Stimulated activated naive CD8-positive, alpha-beta T cell treated with anti-CD3 and anti-CD28 coated beads, Interleukin-15, Interleukin-2, amounts not matched to agents 100 U/mL and 50 U/mL, for 24 hours (primary cell): ENCODE measurements at regions not wholly inside any gene's neighbourhood (a gene's known extent, or its start where the extent isn't known, plus 50 kb on each side); places are given as distances from the start of the nearest gene placed in this dataset.
"Not testable (repeated sequence)": the region's sequence is repeated elsewhere in the genome, so short reads cannot be mapped to it uniquely, and the experiment has no call there.

ENCODE experiments used
- ATAC-seq: fragments of 150-1000 bp; cut with Tn5 transposase; one replicate; pipeline ENCODE4 v1.10.0; 2021
- DNase-seq: peaks from one replicate; pipeline ENCODE4 v3.0.0; 2021

DNA sequence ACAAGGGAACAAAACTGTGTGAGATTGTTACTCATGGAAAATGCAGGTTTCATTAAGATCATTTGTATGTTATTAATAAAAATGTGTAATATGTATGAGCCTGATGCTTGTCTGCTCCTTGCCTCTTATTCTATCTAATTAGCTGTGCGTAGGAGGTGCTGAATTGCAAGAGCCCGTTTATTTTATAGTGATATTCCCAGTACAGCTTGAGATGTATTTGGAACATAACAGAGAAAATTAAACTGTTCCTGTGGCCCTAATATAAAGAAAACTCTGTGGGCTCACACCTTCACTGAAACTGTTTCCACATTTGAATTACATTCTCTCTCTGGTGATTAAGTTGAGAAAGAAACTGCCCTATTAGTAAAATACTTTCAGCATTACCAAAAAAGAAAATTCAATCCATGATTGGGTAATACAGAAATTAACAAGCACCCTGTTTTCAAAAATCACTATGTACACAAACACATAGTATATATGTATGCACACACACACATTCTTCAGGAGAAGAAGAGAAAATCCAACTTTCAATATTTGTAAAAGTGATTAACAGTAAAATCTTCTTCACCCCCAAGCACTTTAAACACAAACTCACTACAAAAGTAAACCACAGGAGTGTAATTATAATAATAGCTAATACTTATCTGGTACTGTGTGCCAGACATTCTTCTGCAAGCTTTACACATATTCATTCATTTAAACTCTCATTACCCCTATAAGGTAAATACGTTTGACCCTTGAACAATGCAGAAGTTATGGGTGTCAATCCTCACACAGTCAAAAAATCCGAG is 233.2 kb downstream of the PHLDA1 start:
- ATAC-seq (no peak), DNase-seq (no peak)

DNA sequence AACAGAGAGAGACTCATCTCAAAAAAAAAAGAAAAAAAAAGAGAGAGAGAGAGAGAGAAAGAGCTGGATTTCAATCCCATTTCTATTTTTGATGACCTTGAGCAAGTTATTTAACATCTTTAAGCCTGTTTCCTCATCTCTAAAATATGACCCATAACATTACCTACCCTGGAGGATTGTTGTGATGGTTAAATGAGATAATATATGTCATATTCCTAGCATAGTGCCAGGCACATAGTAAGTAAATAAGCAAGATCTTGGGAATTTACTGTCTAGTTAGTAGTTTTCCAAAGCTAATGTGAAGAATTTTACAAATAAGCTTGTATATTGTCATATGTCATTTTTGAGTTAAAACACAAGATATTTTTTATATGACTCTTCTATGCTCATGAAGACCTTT is 236.5 kb downstream of the PHLDA1 start:
- no peak for ATAC-seq

DNA sequence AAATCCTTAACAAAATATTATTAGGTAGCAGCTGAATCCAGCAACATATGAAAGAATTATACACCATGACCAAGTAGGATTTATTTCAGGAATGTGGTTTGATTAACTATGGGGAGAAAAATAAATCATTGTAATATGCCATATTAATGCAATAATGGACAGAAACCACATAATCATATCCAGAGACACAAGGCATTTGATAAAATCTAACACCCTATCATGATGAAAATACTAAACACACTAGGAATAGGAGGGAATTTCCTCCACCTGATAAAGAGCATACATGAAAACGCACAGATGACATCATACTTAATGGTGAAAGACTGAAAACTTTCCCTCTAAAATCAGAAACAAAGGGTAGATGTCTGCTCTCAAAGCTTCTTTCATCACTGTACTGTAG is 238.9 kb downstream of the PHLDA1 start:
- ATAC-seq (no peak), DNase-seq (no peak)

More for the DNA sequence above, 236.5 kb downstream of the PHLDA1 start:
- DNase-seq = no peak

DNA sequence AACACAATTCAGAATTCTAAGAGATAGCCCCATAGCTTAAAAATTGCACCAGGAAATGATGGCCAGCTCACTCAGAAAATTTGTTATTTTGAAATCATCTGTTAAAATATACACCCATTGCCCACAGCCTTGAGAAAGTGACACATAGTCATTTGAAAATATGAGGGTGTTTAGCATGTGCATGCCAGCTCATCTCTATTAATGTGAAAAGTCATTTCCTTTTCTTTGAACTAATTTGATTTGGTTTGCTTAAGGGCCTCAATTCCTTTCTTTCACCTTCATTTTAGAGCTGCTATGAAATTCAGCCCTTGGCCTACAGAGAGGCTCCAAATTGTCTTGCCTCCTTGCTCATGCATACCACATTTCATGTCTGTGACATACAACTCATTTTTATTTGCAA is 241.4 kb downstream of the PHLDA1 start:
- DNase-seq = no peak
- peak; percentile 70 for ATAC-seq

DNA sequence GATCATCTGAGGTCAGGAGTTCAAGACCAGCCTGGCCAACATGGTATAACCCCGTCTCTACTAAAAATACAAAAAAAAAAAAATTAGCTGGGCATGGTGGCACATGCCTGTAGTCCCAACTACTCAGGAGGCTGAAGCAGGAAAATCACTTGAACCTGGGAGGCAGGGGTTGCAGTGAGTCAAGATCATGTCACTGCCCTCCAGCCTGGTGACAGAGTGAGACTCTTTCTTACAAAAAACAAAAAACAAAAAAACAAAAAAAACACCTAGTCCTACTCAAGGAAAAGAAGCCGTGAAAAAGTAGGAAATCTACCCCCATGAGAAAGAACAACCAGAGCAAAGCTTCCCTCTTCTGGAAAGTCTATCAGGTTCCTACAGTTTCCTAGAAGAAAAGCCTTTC is 244.4 kb downstream of the PHLDA1 start:
- ATAC-seq, DNase-seq: not testable (repeated sequence)

DNA sequence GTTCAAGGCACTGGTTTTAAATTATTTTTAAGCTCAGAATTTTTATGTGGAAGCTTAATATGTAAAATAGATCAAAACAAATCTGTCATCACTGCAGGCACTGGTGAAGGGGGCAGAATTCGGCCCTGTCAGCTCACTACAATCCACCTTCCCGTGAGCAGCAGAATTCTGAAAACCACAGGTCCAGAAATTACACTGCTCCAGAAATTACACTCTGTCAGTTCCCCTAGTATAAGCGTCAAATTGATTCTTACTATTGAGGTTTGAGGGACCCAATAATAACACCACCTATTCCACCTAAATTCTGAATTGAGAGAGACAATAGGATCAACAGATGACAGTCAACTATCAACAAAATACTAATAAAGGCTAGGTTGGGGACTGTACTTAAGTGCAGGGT is 245.5 kb downstream of the PHLDA1 start:
- DNase-seq = no peak
- no peak for ATAC-seq

DNA sequence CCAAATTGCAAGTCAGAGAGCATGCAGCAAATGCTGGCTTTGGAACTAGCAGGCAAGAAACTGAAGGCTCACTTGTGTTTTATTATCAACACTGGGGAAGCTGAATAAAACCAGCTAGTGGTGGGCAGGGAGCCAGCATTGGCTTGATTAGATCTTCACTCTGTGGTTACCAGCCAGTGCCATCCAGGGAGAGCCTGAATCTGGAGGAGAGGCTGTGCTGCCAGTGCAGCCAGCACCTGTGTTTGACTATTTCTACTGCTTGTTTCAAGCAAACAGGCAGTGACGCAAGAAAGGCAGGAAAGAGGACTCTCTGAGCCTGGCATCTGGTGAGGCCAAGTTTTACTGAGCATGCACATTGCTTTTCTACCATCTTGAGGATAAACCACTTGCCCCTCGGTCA is 247.0 kb downstream of the PHLDA1 start:
- DNase-seq (no peak), ATAC-seq (no peak)

DNA sequence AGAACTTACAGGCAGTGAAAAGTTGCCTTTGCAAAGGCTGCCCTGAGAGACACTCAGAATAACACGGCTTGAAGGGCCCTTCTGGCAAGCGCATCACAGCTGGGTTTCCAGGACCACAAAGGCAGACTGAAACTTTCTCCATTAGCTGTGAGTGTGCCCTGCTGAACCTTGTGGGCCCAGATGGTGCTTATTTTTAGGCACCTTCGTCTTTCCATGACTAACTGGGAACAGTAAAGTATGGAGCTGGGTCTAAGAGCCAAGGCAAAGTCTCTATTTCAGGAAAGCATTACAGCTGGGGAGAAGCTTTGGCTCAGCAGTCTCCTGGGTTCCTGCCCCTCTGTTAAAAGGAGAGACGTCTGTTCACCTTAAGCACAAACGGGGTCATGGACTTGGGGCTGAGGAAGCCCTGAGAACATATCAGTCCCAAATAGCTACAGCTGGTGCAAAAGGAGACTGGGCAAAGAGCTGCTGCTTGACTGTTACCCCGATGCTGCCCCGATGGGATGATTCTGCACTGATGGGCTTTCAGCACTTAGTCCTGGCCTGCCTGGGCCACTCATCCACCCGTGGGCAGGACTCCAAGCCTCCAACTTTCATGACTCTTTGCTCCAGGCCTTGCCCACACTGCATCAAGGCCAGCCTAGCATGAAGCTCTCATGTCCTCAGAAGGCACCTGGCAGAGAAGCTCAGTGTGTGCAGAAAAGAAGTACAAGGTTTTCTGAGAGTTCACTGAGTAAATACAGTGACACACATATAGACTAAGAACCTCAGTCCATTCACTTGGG is 248.3 kb downstream of the PHLDA1 start:
- ATAC-seq = no peak
- no peak for DNase-seq

DNA sequence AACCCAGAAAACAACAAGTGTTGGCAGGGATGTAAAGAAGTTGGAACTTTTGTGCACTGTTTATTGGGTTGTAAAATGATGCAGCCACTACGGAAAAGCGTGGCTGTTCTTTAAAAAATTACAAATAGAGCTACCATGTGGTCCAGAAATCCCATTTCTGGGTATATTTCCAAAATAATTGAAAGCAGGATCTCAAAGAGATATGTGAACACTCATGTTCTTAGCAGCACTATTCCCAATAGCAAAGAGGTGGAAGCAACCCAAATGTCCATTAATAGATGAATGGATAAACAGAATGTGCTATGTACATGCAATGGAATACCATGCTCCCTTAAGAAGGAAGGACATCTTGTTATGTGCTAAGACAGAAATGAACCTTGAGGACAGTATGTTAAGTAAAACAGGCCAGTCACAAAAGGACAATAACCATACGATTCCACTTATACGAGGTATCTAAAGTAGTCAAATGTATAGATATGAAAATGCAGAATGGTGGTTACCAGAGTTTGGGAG is 249.5 kb downstream of the PHLDA1 start:
- ATAC-seq = no peak
- DNase-seq = no peak

DNA sequence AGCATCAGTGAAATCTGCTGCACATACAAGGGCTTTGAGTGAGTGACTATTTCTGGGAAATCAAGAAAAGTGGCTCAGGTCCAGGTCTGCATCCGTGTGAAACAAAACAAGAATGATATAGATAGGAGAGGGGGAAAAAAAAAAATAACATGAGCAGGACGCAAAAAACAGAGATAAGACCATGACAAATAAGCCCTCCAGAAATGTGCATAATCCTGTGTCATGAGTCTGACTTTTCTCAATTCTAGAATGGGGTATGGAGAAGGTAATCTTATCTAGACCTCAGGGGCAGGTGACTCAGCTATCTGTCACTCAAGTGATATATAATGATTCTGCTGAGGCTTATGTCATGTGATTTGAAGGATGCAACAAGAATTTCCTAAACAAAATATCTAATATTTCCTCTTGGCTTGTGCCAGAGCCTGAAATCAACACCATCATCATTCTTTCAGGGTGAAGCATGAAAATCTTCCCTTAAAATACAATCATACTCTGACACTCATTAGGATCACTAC is 250.0 kb downstream of the PHLDA1 start:
- ATAC-seq = peak; percentile 85
- no peak for DNase-seq

DNA sequence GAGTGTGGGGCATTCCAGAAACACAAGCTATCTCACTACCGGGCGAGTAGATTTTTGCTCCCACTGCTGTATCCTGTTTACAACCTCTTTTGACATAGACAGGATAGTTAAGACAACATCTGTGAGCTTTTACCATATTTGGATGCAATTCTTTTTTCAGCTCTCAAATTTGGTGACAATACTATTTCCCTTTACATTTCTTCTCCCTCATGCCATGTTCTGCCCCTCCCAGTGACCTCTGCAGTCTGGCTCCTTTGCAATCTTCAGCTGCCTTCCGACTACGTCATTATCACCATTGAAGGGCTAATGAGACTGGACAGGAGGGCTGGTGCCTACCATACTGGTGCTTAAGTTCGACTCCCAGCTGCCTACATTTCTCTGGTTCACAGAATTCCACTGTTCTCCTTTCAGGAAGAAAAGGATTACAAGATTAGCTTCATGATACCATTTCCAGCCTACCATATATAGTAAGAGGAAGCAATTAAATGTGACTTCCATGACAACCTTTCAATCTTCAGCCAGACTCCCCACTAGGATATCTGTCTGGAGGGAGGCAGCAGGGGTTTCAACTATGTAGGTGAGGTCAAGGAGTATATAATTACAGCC is 251.6 kb downstream of the PHLDA1 start:
- no peak for ATAC-seq

DNA sequence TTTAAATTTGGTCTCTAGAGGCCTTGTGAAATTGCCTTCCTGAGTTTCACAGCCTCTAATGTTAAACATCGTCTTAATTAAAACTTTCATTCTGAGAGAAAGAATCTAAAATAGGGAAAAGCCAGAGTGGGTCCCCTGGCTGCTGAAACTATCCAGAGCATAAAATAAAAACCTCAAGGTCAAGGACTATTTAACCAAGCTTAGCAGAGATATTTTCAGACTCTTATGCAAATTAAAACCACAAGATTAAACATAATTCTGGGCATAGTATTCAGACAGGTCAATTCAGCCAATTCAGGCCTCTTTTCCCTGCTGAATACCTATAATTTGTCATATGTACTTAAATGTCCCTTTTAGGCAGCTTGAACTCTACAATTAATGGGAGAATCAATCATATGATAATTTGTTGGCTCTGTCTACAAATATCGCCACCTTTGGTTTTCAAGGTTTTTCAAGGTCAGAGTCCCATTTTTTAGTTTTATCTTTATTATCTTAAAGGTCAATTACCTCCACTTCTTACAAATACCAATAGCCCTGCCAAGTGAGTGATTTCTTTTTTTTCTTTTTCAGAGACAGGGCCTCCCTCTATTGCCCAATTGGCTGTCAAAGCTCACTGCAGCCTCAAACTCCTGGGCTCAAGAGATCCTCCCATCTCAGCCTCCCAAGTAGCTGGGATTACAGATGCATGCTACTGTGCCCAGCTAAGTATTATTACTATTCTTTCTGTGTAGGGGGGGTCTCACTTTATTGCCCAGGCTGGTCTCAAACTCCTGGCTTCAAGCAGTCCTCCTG is 257.1 kb downstream of the PHLDA1 start:
- DNase-seq (no peak), ATAC-seq (no peak)

More for the DNA sequence above, 251.6 kb downstream of the PHLDA1 start:
- no peak for DNase-seq

DNA sequence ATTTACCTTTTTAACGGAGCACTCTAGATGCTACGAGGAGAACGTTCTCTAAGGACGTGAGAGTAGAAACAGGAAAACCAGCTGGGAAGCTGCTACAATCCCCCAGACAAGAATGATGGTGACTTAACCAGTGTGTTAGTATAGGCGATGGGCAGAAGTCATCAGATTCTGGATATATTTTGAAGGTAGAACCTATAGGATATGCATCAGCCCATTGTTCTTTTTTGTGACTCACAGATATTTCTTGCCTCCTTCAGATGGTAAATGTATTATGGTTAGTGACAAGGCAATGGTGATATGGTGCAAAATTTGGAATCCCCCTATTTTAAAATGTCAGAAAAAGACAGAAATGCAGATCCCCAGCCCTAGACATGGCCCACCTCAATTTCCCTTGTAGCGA is 258.2 kb downstream of the PHLDA1 start:
- DNase-seq = no peak
- ATAC-seq = no peak

DNA sequence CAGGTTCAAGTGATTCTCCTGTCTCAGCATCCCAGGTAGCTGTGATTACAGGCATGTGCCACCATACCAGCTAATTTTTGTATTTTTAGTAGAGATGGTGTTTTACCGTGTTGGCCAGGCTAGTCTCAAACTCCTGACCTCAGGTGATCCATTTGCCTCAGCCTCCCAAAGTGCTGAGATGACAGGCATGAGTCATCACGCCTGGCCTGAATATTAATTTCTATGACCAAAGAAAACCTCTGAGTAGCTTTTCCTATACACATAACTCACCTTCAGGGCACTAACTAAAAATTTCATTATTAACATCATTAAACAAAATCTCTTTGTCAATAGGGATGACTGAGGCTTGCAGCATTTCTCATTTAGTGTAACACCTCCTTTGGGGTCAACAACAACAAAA is 259.6 kb upstream of the KRR1 start:
- DNase-seq (no peak), ATAC-seq (no peak)

DNA sequence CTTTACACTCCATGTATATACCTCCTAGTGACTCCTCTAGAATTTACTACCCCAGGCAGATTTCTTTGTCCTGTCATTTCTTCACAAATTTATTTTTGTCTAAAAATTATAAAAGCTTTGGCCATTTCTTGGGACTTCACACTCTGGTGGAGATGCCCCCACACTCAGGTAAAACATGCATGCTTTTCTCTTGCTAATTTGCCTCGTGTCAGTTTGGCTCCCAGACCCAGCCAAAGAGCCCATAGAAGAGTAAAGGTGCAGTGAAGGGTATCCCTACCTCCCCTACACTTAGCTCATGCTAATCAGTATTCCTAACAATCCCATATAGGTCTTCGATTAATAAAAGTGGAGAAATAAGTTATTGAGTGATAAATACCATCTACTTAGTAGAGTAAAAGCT is 256.5 kb upstream of the KRR1 start:
- ATAC-seq (no peak), DNase-seq (no peak)

DNA sequence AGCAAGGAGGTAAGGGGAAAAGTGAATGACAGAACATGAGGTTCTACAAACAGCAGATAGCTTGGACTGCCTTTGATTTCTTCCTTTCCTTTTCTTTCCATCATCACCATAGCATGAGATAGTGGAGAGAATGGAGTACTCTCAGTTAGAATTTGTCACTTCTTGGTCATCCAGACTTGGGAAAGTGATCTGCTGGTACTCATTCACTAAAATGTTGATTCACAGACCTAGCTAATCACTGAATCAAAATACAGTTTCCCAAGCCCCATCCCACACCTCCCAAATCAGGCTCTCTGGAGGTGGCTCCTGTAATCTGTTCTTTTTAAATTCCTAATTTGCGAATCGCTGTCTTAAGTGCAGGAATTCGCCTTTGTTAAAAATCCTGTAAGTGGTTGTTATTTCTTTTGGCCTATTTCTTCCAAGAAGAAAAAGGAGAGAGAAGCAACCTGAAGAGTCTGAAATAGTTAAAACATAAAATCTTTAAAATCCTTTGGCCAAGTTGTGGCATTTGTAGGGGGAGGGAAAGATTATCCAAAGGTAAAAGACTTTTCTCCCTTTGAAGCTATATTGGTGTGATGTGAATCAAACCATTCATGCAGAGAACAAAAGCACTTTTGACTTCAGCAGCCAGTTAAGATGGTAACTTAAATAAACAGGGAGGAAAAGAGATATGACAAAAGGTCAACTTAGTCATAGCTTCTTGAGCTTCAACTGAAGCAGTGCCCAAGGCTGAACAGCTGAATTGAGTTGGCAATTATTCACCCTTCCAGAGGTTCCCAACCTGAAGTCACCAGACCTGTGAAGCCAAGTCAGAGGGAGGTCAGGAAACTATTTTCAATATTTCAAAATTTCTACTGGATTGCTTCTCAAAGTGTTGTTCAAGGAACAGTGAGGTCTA is 255.1 kb upstream of the KRR1 start:
- peak; percentile 71 for ATAC-seq
- DNase-seq = no peak

DNA sequence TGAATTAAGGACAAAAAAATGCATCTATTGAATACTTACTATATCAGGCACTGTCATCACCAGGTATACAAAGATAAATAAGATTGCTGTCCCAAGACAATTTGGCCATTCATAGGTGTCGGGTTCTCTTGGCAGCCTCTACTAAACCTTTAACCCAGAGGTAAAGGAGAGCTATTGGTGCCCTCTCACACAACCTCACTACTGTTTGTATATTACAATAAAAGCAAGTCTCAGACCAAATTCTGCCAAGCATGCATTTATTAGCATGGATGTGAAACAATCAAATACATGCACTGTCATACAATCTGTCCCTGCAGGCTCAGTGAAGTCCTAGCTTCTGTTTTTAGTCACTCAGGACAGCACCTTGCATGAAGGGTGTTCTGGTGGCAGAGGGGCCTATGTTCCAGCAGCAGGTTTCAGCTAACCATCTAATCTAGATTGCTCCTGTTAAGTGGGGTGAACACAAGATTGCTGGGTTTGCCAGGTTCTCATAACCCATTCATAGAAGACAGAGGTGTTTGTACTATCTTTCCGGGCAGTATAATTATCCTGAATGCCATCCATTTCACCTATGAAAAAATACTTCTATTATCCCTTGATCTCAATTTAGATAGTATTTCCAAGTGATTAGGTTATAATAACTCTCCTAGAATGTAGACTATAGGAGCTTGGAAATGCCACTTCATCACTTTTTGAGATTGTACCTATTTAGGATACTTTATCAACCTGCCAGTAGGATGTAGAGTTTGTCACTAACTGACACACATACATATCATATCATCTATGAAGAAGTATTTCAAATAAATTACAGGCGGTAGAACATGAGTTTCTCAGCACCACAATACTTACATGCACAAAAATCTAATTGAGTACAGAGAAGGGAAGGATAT is 254.0 kb upstream of the KRR1 start:
- ATAC-seq = no peak

DNA sequence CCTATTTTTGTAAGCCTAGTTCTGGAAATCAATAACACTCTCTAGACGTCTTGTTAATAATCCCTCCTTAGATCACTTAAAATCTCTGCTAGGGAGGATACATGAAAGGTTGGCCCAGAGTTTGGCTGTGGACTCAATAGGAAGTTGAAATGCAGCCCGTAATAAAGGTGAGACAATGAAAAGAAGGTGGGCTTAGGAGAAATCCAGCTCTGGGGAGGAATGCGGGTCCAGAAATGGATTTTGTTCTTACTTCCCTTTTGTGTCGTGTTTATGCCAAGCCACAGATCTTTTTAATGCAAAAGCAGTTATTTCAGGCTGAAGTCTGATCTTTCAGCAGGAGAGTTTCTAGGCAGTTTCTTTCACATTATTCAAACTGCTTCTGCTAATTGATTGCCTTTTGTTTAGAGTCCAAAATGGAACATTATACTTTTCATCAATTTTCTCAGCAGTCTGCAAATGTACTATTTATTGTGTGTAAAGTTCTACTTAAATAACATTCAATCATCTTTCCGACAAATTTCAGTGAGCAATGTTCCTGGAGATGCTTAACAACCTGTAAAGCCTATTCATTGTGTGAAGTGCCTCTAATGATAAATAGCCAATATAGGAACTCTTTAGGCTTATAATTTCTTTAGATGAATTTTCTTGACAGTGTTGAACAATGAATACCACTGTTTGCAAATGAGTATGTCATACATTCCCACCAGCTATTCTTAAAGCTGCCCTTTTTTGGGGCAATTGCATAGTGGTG is 252.9 kb upstream of the KRR1 start:
- no peak for ATAC-seq
- no peak for DNase-seq

More for the DNA sequence above, 254.0 kb upstream of the KRR1 start:
- DNase-seq = no peak
